CD8-positive, alpha-beta memory T cell (primary cell): ENCODE measurements at regions not wholly inside any gene's neighbourhood (a gene's known extent, or its start where the extent isn't known, plus 50 kb on each side); places are given as distances from the start of the nearest gene placed in this dataset.

ENCODE experiments used
- CTCF ChIA-PET: fragments of 350-600 bp; sonication (Branson Sonifier 250); formaldehyde crosslinking; loops from one replicate; lab custom pipeline; 2021; ENCODE audit warnings: antibody characterized with exemption; lab: Charles Lee
- POLR2A ChIA-PET: fragments of 350-600 bp; sonication (Branson Sonifier 250); formaldehyde crosslinking; loops from one replicate; lab custom pipeline; 2021; ENCODE audit warnings: antibody characterized with exemption; lab: Charles Lee
- DNase-seq, 5 donors: peaks; one replicate each; pipeline versions ENCODE4 v3.0.0 to v3.0.0-alpha.2; 2020 to 2022; ENCODE audit warnings: mixed read lengths in 1 of 5
- H3K27ac ChIP-seq: one replicate; pipeline ENCODE4 v1.7.0; 2013; ENCODE audit warnings: low read depth, mild to moderate bottlenecking, low read length, moderate library complexity
- H3K27me3 ChIP-seq: 2 replicates; pipeline ENCODE4 v1.7.0; 2013; ENCODE audit warnings: low read length, mild to moderate bottlenecking; ENCODE audit not compliant: insufficient read depth, poor library complexity, severe bottlenecking
- H3K36me3 ChIP-seq: 2 replicates; pipeline ENCODE4 v1.7.0; 2013; ENCODE audit warnings: mild to moderate bottlenecking, low read length, moderate library complexity; ENCODE audit not compliant: insufficient read depth
- H3K4me1 ChIP-seq: 2 replicates; pipeline ENCODE4 v1.7.0; 2013; ENCODE audit warnings: mild to moderate bottlenecking, low read length, moderate library complexity; ENCODE audit not compliant: insufficient read depth
- H3K4me3 ChIP-seq: 2 replicates; pipeline ENCODE4 v1.7.0; 2013; ENCODE audit warnings: mild to moderate bottlenecking, low read length
- H3K9me3 ChIP-seq: 2 replicates; pipeline ENCODE4 v1.7.0; 2013; ENCODE audit warnings: mild to moderate bottlenecking, low read length
- H3K27ac Mint-ChIP-seq, 8 donors: one replicate each; pipeline ENCODE4 v1.8.0; 2020 to 2021; ENCODE audit warnings: mixed read lengths in 8 of 8, mild to moderate bottlenecking in 6 of 8, inconsistent platforms in 3 of 8, moderate library complexity in 3 of 8
- H3K27me3 Mint-ChIP-seq, 2 donors: one replicate each; pipeline ENCODE4 v1.8.0; 2020 to 2021; ENCODE audit warnings: mixed read lengths in 2 of 2, mild to moderate bottlenecking in 1 of 2, moderate library complexity in 1 of 2
- H3K36me3 Mint-ChIP-seq, 3 donors: one replicate each; pipeline ENCODE4 v1.8.0; 2020 to 2021; ENCODE audit warnings: mixed read lengths in 3 of 3, inconsistent platforms in 1 of 3, mild to moderate bottlenecking in 1 of 3
- H3K4me1 Mint-ChIP-seq, 3 donors: one replicate each; pipeline ENCODE4 v1.8.0; 2020 to 2021; ENCODE audit warnings: mixed read lengths in 3 of 3, inconsistent platforms in 1 of 3, mild to moderate bottlenecking in 1 of 3
- H3K4me3 Mint-ChIP-seq, 7 donors: one replicate each; pipeline ENCODE4 v1.8.0; 2020 to 2021; ENCODE audit warnings: mixed read lengths in 7 of 7, mild to moderate bottlenecking in 6 of 7, moderate library complexity in 4 of 7, inconsistent platforms in 2 of 7
- H3K9me3 Mint-ChIP-seq, 5 donors: one replicate each; pipeline ENCODE4 v1.8.0; 2020 to 2022; ENCODE audit warnings: mixed read lengths in 5 of 5, mild to moderate bottlenecking in 3 of 5, moderate library complexity in 2 of 5, inconsistent platforms in 1 of 5

DNA sequence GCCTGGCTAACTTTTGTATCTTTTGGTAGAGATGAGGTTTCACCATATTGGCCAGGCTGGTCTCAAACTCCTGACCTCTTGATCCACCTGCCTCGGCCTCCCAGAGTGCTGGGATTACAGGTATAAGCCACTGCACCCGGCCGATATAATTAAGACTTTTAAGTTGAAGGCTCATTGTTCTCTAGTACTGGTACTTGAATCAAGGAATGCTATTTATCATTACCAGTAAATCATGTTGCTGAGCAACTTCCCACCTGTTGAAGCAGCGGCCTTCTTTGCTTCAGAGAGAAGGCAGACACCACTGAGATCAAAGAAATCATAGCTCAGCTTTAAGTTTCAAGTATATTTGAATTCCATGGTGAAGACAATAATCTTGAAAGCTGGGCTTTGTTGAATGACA, 58.8 kb upstream of the TMEM163 start:
- H3K27me3 Mint-ChIP-seq: peaks cover 9 to 15% of the 10 kb centered on the region in 2 donors
- ChIA-PET CTCF (no interaction called here), POLR2A (no interaction called here)
- no peak for DNase-seq
- no peak overlapping the region for H3K4me3 ChIP-seq
- no peak overlapping the region for H3K27ac ChIP-seq
- no peak overlapping the region for H3K4me3 Mint-ChIP-seq
- H3K9me3 ChIP-seq: no peaks in the 10 kb centered on the region
- peak overlapping the region in 1 of 8 donors; percentile 55 for H3K27ac Mint-ChIP-seq
- H3K4me1 ChIP-seq: no peaks in the 10 kb centered on the region
- peaks cover 2 to 14% (median 5%) of the 10 kb centered on the region in 3 donors for H3K4me1 Mint-ChIP-seq
- no peaks in the 10 kb centered on the region for H3K36me3 ChIP-seq
- H3K36me3 Mint-ChIP-seq: no peaks in the 10 kb centered on the region
- no peaks in the 10 kb centered on the region for H3K27me3 ChIP-seq
- no peaks in the 10 kb centered on the region for H3K9me3 Mint-ChIP-seq

DNA sequence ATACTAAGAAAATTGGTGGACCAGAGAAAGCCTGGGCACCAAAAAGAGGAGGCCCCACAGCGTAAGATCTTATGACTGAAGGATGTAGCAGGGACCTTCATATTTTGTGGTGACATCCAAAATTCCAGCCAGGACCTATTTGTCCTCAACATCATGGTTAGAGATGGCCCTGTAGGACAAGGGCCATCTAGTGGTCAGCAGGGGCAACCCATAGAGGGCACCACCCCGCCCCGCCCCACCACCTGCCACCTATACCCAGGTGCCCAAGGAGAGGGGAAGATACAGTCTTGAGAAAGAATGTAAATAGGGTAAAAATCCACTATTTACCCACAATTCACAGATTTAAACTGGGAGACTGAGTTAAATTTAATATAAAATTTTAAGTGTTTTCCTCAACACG, 59.6 kb upstream of the TMEM163 start:
- H3K36me3 Mint-ChIP-seq: no peaks in the 10 kb centered on the region
- ChIA-PET CTCF (no interaction called here), POLR2A (no interaction called here)
- H3K4me1 Mint-ChIP-seq: peaks cover 2 to 14% (median 5%) of the 10 kb centered on the region in 3 donors
- no peak overlapping the region for H3K27ac Mint-ChIP-seq
- no peaks in the 10 kb centered on the region for H3K9me3 Mint-ChIP-seq
- Histone ChIP-seq H3K4me1 (no peaks in the 10 kb centered on the region), H3K27ac (no peak overlapping the region), H3K27me3 (no peaks in the 10 kb centered on the region), H3K36me3 (no peaks in the 10 kb centered on the region), H3K4me3 (no peak overlapping the region), H3K9me3 (no peaks in the 10 kb centered on the region)
- H3K27me3 Mint-ChIP-seq: peaks cover 9 to 15% of the 10 kb centered on the region in 2 donors
- H3K4me3 Mint-ChIP-seq: no peak overlapping the region
- no peak for DNase-seq

DNA sequence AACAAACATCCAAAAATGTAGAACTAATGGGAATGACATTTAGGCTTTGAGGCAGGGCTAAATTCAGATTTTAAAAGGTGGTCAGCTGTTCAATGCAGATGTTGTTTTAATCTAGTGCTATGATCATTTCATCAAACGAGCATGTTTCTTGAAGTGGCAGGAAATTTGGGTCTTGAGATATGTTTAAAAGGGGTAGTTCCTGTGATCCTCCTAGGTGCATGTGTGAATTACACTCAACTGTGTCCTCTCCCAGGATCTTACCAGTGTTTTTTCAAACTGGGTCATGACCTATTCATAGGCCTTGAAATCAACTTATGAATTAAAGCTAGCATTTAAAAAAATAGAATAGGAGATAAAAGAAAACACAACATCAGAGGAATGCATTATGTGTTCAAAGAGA, 57.4 kb upstream of the ACMSD start:
- Mint-ChIP-seq H3K4me1 (peaks cover 2 to 8% (median 5%) of the 10 kb centered on the region in 3 donors), H3K9me3 (no peaks in the 10 kb centered on the region), H3K4me3 (no peak overlapping the region), H3K27ac (no peak overlapping the region), H3K36me3 (no peaks in the 10 kb centered on the region), H3K27me3 (peaks cover 9 to 21% of the 10 kb centered on the region in 2 donors)
- H3K27me3 ChIP-seq: no peaks in the 10 kb centered on the region
- H3K36me3 ChIP-seq: no peaks in the 10 kb centered on the region
- DNase-seq: no peak
- CTCF ChIA-PET: no interaction called here
- POLR2A ChIA-PET: no interaction called here
- H3K9me3 ChIP-seq: no peaks in the 10 kb centered on the region
- H3K4me3 ChIP-seq: no peak overlapping the region
- no peak overlapping the region for H3K27ac ChIP-seq
- H3K4me1 ChIP-seq: no peaks in the 10 kb centered on the region

DNA sequence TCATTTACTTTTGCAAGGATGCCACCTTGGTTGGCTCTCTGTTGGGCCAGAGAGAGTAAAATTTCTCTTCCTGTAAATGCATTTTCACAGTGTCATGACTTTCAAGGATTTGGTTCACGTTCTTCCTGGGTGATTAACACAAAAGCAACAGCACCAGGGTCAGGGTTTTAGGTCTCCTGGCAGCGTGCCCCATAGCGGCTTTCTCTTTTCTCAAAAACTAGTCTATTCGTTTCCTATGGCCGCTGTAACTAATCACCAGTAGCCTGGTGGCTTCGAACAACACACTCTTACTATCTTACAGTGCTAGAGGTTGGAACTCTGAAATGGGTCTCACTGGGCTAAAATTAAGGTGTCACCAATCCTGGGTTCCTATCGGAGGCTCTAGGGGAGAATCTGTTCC, 56.3 kb upstream of the ACMSD start:
- H3K36me3 ChIP-seq: no peaks in the 10 kb centered on the region
- POLR2A ChIA-PET: no interaction called here

DNA sequence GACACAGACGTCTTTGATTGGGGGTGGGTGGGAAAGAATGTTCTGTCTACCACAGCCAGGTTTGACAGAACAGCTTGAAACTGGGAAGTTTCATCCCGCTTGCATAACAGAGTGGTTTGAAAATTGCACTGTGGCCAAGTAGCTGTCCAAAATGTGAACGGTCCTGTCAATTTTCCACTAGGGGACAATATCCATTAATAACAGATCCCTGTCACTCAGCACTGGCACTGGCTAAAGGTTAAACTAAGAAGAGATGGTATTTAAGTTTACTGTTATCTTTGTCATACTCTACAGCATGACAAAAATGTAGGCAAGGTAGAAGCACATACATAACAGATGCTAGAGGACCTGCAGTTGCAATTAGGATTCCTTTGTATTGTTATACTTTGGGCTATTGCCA, 55.6 kb upstream of the ACMSD start:
- Histone ChIP-seq H3K36me3 (no peaks in the 10 kb centered on the region), H3K9me3 (no peaks in the 10 kb centered on the region), H3K27me3 (no peaks in the 10 kb centered on the region), H3K4me1 (no peaks in the 10 kb centered on the region), H3K27ac (no peak overlapping the region), H3K4me3 (no peak overlapping the region)
- ChIA-PET CTCF (no interaction called here), POLR2A (no interaction called here)
- peaks cover 2 to 8% (median 5%) of the 10 kb centered on the region in 3 donors for H3K4me1 Mint-ChIP-seq
- no peak overlapping the region for H3K4me3 Mint-ChIP-seq
- H3K36me3 Mint-ChIP-seq: peaks cover 0 to 4% (median 0%) of the 10 kb centered on the region in 3 donors
- H3K9me3 Mint-ChIP-seq: peaks cover 0 to 2% (median 0%) of the 10 kb centered on the region in 5 donors
- no peak for DNase-seq
- no peak overlapping the region for H3K27ac Mint-ChIP-seq
- peaks cover 7 to 21% of the 10 kb centered on the region in 2 donors for H3K27me3 Mint-ChIP-seq

More for the DNA sequence above, 56.3 kb upstream of the ACMSD start:
- H3K4me3 ChIP-seq: no peak overlapping the region
- H3K27ac ChIP-seq: no peak overlapping the region
- CTCF ChIA-PET: no interaction called here
- Mint-ChIP-seq H3K27ac (peak overlapping the region in 1 of 8 donors; percentile 30), H3K9me3 (peaks cover 0 to 2% (median 0%) of the 10 kb centered on the region in 5 donors), H3K4me3 (no peak overlapping the region), H3K36me3 (peaks cover 0 to 4% (median 0%) of the 10 kb centered on the region in 3 donors), H3K27me3 (peaks cover 9 to 21% of the 10 kb centered on the region in 2 donors), H3K4me1 (peaks cover 2 to 8% (median 5%) of the 10 kb centered on the region in 3 donors)
- DNase-seq: no peak
- no peaks in the 10 kb centered on the region for H3K4me1 ChIP-seq
- no peaks in the 10 kb centered on the region for H3K27me3 ChIP-seq
- H3K9me3 ChIP-seq: no peaks in the 10 kb centered on the region

DNA sequence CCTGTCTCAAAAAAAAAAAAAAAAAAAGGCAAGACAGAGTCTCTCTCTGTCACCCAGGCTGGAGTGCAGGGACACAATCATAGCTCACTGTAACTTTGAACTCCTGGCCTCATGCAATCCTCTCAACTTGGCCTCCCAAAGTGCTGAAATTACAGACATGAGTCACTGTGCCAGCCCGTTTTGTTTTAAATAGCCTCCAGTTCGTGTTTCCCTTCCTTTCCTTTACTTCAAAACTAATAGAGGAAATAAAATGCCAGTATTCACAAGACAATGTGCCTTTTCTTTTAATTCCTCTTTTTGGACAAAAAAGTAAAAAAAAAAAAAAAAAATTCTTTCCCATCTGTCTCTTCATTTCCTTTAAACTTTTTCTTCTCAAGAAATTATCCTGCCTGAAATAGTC, 54.5 kb upstream of the ACMSD start:
- H3K4me3 ChIP-seq: no peak overlapping the region
- no peaks in the 10 kb centered on the region for H3K4me1 ChIP-seq
- peaks cover 0 to 4% (median 2%) of the 10 kb centered on the region in 3 donors for H3K36me3 Mint-ChIP-seq
- DNase-seq: no peak
- CTCF ChIA-PET: no interaction called here
- no peak overlapping the region for H3K27ac Mint-ChIP-seq
- peaks cover 0 to 2% (median 0%) of the 10 kb centered on the region in 5 donors for H3K9me3 Mint-ChIP-seq
- POLR2A ChIA-PET: interaction anchor here (0.7 kb wide), 1 partner anchor 114 kb away, joined by 7 read pairs; no protein-coding TSS in a partner anchor
- H3K27ac ChIP-seq: no peak overlapping the region
- H3K27me3 Mint-ChIP-seq: peaks cover 7 to 24% of the 10 kb centered on the region in 2 donors
- no peaks in the 10 kb centered on the region for H3K27me3 ChIP-seq
- H3K36me3 ChIP-seq: no peaks in the 10 kb centered on the region
- peaks cover 2 to 8% (median 5%) of the 10 kb centered on the region in 3 donors for H3K4me1 Mint-ChIP-seq
- H3K4me3 Mint-ChIP-seq: no peak overlapping the region
- H3K9me3 ChIP-seq: no peaks in the 10 kb centered on the region

- POLR2A ChIA-PET: no interaction called here
- Mint-ChIP-seq H3K4me3 (no peak overlapping the region), H3K4me1 (peaks cover 2 to 6% (median 3%) of the 10 kb centered on the region in 3 donors)
These were observed 52.6 kb upstream of the ACMSD start for GRCh38 chr2:134785659-134786430.

GRCh38 chr2:134788417-134788816, 50.0 kb upstream of the ACMSD start:
- H3K27ac Mint-ChIP-seq: no peak overlapping the region
- no peak for DNase-seq
- no peaks in the 10 kb centered on the region for H3K9me3 ChIP-seq
- H3K4me3 Mint-ChIP-seq: no peak overlapping the region
- no peaks in the 10 kb centered on the region for H3K27me3 ChIP-seq
- peaks cover 0 to 4% (median 2%) of the 10 kb centered on the region in 3 donors for H3K36me3 Mint-ChIP-seq
- H3K27me3 Mint-ChIP-seq: peaks cover 5 to 16% of the 10 kb centered on the region in 2 donors
- CTCF ChIA-PET: no interaction called here
- no peaks in the 10 kb centered on the region for H3K4me1 ChIP-seq
- H3K9me3 Mint-ChIP-seq: peaks cover 0 to 2% (median 0%) of the 10 kb centered on the region in 5 donors
- H3K4me1 Mint-ChIP-seq: no peaks in the 10 kb centered on the region
- H3K27ac ChIP-seq: no peak overlapping the region
- H3K4me3 ChIP-seq: no peak overlapping the region
- no peaks in the 10 kb centered on the region for H3K36me3 ChIP-seq
- POLR2A ChIA-PET: no interaction called here

More at GRCh38 chr2:134785659-134786430, 52.6 kb upstream of the ACMSD start:
- H3K36me3 ChIP-seq: no peaks in the 10 kb centered on the region
- H3K4me1 ChIP-seq: no peaks in the 10 kb centered on the region
- no peak overlapping the region for H3K4me3 ChIP-seq
- Mint-ChIP-seq H3K9me3 (peaks cover 0 to 2% (median 0%) of the 10 kb centered on the region in 5 donors), H3K27ac (peak overlapping the region in 1 of 8 donors; percentile 44), H3K27me3 (peaks cover 5 to 21% of the 10 kb centered on the region in 2 donors), H3K36me3 (peaks cover 0 to 4% (median 2%) of the 10 kb centered on the region in 3 donors)
- H3K27ac ChIP-seq: no peak overlapping the region
- no peaks in the 10 kb centered on the region for H3K9me3 ChIP-seq
- DNase-seq: no peak
- CTCF ChIA-PET: no interaction called here
- no peaks in the 10 kb centered on the region for H3K27me3 ChIP-seq
